Breast epithelium (tissue), 3 donors: ENCODE measurements at regions not wholly inside any gene's neighbourhood (a gene's known extent, or its start where the extent isn't known, plus 50 kb on each side); places are given as distances from the start of the nearest gene placed in this dataset.

Source experiments
- CTCF ChIP-seq, 3 donors: fragments of 450-650 bp; IDR thresholded peaks; one replicate each; pipeline ENCODE4 v1.5.1; 2016 to 2017; ENCODE audit warnings: antibody characterized with exemption in 3 of 3, mild to moderate bottlenecking in 3 of 3, moderate library complexity in 3 of 3
- POLR2AphosphoS5 ChIP-seq, 3 donors: sonication (generic); formaldehyde crosslinking; IDR thresholded peaks; one replicate each; pipeline ENCODE4 v1.6.1; 2017; ENCODE audit warnings: antibody characterized with exemption in 3 of 3

GRCh38 chr9:14447103-14447502 is 133.2 kb upstream of the NFIB start:
- TF ChIP-seq POLR2AphosphoS5 (IDR thresholded peaks at IDR 0.05) (no peak), CTCF (IDR thresholded peaks at IDR 0.05) (no peak)
